ENCODE measurements at regions not wholly inside any gene's neighbourhood (a gene's known extent, or its start where the extent isn't known, plus 50 kb on each side); places are given as distances from the start of the nearest gene placed in this dataset.

DNA sequence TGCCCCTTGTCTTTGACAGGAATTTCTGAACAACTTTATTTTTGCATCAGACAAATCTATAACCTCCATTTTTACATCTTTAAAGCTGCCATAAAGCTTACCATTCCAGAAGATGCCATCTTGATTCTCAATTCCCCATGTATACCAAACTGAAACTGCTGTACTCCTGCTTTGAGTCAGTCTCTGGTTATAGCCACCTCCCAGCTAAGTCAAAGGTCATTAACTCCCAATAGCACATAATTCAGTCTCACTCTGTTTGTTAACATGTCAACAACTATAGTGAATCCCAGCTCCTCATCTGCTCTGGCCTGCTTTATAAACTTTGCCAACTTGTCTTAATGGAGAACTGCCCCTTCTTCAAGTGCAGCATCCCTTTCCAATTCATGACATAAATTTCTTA lies 343.6 kb downstream of the FRK start:
- no peak for DNase-seq

DNA sequence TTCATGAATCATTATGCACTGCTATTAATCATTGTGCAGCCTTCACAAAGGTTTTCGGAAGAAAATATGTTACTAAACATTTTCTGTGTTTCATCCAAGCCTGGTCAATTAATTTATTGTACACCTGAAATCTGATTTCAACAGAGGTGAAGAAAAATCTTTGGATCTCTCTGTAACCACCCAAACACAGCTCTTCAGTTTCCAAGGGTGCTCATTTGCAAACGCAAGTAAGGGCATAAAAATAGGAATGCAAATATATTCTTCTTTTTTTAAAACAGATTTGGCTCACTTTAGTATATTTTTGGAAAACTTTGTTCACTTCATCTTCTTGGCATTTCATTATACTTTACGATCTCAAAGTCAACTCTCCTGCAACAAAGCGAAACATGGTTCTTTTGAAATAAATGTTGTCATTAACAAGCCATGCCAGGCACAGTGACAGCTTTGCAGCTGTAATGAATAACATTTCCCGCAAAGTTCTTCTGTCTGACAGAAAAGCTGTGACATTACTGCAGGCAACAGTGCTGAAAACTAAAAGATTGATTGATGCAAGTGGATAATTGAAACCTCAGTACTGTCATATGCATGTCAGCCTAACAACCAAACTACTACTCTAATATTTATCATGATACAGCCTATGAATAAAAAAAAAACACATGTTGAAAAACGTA lies 348.3 kb downstream of the FRK start:
- DNase-seq = no peak

DNA sequence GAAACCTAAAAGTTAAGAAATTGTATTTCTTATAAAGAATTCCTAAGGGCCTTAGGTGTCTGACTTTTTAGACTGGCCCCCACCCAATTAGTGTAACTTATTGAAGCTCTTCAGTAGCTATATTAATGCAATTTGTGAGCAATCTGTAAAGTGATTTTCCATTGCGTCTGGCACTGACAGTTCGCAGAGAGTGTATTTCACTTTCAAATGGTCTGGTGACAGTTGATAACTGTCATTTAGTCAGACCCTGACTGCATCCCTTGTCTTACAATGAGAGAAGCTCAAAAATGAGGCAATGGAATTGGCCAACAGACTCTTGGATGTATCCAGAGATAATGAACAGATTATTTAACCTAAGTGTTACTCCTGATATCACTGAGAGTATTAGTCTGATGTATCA lies 351.8 kb downstream of the FRK start:
- no peak for DNase-seq

DNA sequence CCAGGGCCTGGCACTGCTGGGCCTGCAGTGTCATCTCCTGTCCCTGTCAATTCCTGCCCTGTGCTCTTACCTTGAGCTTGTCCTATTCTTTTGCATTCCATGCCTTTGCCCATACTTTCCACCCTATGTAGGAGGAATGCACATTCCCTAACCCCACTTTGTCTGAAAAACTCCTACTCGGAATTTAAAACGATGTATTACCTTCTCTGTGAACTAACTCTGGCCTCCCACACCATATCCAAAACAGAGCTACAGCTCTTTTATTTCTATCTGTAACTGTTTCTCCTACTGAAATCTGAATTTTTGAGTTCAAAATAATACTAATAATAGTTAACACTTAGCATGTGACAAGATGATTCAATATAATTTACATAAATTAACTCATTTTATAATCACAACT lies 353.7 kb downstream of the FRK start:
- DNase-seq = no peak

DNA sequence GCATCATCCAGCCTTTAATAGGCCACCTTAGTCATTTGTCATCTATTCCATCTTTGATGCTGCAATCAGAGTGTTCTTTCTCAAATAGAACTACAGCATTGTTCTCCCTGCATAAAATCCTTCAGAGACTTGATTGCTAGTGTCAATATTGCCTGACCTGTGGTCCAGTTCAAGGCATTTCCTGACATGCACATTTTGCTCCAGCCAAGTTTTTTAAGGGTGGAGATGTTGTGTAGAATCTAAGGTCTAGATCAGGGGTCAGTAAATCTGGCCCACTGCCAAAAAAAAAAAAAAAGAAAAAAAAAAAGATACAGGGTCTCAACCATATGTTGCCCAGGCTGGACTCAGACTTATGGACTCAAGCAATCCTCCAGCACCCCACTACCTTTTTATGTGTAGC lies 354.4 kb downstream of the FRK start:
- DNase-seq = no peak

DNA sequence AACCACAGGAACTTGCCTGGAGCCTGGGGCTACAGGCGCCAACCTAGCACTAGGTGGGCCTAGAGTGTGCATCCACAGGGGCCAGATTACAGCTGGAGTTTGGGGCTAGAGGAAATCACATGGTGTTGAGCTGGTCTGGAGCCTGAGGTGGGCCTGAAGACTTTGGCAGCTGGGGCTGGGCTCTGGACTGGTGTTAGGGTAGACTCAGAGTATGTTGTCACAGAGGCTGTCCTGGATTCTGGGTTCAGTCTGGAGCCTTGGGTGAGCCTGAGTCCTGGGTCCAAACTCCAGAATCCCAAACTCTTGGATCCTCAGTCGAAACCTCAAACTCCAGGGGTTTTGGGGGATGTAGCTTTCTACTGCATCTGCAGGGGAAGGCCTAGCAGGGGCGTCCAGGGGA lies 356.7 kb downstream of the FRK start:
- DNase-seq = no peak

DNA sequence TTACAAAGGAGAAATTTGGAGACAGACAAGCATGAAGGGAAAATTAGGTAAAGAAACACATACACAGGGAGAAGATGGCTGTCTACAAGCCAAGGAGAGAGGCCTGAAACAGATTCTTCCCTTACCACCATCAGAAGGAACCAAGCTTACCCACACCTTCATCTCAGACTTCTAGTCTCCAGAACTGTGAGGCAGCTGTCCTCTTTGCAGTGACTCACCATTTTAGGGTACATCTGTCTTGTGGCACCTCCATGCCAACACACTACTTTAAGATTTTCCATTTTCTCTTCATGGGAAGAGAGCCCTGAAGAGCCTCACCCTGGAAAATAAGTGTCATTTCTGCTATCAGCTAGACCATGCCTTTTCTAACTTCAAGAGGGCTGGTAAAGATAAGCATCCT lies 369.3 kb downstream of the FRK start:
- no peak for DNase-seq

DNA sequence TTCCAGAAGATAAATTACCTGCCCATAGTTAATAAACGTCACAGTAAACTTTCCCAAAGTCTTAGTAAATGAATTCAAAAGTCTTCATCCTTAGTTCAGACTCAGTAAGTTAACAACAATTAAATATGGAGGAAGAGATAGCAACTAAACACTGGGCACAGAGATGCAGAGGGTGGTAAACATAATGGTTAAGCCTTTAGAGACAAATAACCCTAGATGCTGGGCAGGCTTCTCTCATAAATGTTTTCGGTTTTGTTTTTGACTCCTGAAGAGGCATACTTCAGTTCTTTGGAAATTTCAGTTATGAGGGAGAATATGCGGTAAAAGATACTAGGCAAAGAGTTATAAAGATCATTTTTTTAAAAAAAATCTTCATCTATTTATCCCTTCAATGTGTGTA lies 369.8 kb downstream of the FRK start:
- DNase-seq = no peak

DNA sequence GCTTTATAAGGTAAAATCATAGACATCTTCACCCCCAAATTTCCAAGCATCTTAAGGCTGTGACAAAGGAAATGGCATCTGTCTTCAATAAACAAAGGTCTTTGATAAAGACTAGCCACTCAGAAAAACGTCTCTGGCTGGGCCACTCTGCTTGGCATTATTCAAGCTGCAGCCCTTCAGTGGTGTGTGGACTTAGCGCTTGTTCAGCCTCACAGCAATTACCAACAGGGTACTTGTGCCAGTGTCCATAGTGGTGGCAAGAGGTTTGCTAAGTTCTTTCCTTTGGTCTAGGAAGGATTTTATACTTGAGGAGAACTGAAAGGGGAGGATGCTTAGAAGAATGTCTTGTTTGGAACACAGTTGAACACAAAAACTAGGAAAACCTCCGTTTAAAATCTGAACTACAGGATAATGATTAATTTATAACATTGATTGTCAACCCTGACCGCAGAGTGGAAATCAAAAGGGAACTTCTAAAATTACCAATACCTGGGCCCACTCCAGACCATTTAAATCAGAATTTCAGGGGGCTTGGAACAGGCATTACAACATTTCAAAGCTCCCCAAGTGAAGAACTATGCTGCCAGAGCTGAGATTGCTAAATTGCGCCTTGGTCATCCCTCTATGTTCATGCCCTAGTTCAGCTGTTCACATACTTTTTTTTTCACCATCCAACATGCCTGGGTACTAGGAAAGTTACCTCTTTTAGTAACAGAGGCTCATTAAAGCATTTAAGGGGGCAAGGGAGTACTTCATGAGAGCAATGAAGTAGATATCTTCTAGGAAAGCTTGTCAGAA lies 378.5 kb downstream of the FRK start:
- DNase-seq = no peak

DNA sequence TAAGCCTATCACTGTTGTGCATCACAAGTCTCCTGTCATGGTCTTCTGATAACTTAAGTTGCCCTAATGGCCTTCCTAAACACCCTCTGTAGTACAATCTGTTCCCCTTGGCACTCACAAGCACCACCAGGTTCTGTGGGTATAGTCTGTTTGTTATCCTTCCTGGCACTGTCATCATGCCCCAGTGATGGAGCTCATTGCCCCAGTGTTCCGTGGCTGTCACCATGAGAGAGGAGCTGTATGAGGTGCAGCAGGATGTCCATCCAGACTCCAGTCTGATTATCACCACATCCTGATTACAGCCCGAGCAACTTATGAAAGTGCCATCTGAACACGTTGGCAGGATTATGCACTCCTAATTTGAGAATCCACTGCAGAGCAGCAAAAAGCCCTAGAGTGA lies 380.1 kb downstream of the FRK start:
- peak in 1 of 2 experiments; percentile 3 for DNase-seq

DNA sequence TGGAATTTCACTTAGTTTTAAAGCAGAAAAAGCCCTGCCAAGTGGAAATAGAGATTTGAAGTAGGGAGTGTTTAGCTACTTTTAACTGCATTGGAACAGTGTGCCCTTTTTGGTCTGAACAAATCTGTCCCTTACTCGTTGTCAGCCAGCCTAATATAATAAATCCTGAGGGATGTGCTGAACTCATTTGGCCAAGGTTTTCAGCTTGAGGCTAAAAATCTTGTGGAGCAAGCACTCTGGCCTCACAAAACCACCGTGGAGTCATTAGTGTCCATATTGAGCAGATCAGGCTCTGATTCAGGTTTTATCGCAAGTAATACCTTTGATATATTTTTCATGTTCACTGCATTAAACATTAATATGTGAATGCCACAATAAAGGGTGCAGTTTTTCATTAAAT lies 383.5 kb downstream of the FRK start:
- no peak for DNase-seq

DNA sequence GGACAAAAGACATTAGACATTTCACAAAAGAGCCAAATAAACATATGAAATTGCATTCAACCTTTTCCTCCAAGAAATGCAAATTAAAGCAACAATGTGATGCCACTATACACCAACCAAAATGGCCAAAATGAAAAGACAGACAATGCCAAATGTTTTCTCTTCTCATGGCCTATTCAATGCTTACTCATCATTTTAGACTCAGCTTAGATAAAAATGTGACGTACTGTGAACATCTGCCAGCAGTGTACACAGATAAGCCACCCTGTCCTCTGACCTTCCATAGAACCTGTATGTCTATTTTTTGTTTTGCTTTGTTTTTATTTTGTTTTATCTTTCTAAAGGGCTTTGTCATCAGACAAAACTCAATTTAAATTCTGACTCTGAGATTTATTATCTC lies 385.2 kb downstream of the FRK start:
- no peak for DNase-seq

DNA sequence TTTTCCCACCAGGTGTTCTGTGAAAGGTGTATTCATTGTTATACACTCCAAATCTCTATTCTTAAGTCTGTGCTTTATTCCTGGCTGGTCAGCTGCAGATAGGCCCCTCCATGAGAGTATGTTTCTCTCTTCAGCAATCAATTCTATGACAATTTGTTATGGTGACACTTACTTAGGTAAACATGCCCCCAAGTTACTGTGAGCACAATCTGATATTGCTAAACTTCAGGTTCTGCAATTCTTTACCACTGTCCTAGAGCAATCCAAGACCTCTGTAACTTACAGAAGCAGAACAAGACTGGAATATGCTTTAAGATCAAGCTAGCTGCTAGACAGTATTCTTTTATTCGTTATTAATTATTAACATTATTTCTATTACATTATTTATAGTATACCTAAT lies 391.9 kb downstream of the FRK start:
- no peak for DNase-seq

DNA sequence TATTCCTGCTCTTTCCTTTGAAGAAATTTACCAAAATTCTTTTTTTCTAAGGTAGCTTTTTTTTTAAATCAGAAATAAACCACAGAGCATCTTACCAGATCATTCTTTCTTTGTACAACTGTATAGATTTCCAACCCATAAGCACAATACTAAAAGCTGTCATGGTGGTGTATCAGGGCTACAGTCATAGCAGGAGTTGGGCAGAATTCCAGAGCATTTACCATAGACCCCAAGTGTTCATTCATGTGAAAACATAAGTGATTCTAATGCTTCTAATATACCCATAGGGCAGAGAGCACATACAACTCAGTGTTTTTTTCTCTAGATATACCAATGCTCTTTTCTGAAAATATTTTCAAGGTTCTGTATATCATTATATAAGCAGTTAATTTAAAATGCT lies 392.5 kb downstream of the FRK start:
- DNase-seq = peak in 1 of 2 experiments; percentile 14

DNA sequence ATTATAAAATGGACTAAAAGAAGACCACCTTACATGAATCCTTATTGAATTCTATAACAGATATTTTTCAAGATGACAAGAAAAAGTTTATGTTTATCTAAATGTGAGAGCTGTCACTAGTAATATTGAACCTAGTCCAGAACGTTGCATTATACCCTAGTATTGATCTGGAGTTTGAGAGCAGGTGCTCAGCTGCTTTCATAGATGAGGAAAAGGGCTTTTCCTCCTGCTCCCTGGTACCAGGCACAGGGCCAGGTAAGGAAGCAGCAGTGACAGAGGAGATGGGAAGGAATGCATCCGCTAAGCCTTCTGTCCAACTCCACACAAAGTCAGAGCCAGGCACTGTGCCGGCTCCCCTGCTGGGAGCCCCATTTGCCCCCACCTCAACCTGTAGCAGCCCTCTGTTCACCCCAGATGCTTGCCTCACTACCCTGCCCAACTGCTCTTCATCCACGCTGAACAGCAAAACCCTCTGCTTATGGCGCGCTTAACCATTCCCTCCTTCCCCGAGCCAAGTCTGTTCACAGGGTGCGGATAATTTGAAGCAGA lies 393.1 kb downstream of the FRK start:
- DNase-seq = peak; percentile 88 to 91

DNA sequence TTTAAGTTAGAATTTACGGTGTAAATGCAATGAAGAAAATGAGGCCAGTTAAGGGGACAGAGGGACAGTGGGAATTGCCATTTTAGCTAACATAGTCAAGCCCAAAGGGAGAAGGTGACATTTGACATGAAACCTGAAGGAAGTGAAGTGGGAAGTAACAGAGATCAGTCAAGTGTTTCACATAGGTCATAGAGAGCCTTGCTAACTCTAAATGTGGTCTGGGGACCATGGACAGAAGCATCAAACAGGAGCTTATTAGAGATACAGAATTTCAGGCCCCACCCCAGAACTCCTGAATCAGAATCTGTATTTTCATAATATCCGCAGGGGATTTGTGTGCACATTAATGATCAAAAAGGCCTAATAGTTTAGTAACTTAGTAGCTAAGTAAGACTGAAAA lies 393.7 kb downstream of the FRK start:
- DNase-seq = no peak

DNA sequence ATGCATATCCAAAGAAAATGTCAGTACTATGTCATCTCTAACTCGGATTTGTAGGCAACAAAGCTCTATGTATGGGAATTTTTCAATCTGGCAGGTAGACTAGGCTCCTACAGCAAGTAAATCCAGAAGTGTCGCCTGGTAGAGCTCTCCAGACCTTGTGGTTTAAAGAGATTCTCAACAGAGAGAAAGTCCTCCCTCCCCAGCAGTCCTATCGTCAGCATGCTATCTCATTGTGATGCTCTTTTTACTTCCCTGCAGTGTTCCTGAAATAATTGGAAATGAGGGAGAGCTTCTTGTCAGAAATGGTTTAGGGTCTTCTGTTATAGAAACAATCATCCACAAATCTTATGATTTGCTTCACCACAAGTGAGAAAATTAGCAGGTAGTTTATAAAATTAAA lies 395.4 kb downstream of the FRK start:
- no peak for DNase-seq

DNA sequence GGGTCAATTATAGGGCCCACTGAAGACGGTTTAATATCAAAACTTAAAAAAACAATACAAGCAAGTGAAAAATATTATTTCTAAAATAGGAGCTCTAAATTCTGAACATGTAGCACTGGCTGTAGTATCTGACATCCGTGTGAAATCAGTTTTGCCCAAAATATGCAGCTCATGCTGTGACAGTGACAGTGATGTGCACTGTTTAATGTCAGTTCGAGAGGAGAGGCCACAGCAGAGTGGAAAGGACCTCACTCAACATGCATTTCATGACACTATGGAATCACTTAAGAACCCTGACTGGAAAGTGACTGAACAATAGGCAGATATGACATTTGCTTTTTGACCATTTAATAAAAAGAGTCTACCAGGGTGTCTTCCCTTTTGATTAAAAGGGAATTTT lies 397.0 kb downstream of the FRK start:
- DNase-seq = no peak

DNA sequence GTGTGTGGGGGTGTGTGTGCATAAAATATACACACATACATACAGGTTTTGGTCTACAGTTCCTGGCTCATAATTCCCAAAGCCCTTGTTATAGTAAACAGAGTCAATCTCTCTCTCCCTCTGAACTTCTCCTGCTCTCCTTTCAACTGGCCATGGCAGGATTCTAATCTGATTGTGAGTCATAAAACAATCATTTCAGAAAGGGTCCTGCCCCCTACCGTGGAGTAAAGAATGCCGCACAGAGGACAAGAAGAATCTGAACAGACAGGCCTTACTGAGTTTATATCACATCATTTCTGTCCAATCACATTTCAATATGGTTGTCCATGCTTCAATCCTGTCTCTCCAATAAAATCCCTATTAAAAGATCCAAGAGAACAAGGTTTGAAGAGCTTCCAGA lies 416.9 kb downstream of the FRK start:
- DNase-seq = no peak

DNA sequence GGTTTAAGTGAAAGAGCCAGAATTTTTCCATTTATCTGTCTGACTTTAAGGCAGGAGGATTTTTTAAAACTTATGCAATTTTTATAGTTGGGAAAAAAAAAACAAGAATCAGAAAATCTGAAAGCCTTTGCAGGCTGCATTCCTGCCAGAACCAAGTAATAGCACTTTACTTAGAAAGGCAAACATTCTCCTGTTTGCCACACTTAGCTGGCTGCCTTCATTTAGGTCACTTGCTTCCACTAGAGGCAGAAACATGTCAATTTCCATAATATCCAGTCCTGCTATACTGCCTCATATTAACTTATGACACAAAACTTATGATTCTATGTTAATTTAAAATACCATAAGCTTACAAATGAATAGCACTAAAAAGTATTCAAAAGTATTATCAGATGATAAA lies 425.8 kb downstream of the FRK start:
- DNase-seq = no peak

DNA sequence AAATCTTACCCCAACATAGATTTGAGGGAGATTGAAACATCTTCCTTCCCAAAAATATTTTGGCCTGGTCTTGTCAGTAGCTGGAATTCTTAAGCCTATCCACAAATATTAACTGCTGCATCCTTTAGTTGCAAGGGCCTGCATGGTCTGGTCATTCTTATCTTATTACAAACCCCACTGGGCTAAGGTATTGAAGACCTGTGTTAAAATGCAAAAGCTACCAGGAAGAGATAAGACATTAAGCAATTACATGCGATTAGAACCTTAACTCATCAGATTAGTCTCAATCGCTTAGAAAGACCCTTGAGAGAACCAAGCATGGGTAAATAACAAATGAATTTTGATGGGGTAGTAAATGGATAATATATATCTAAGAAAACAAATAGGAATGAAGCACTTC lies 426.6 kb downstream of the FRK start:
- no peak for DNase-seq

DNA sequence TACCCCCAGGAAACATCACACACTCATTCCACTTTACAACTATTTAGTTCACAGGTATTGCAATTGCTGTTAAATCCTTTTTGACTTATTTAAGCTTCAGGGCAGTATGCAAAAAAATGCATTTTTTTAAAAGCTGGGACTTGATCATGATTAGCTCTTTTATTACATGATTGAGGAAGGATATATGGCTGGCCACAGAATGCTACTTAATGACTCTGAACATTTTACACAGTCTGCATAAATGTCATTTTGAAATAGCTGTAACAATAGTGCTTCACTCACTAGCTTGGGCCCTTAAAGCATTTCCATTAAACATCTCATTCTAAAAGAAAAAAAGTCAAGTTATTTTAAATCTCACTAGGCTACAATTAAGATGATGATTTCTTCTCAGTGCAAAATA lies 429.7 kb downstream of the FRK start:
- DNase-seq = no peak

DNA sequence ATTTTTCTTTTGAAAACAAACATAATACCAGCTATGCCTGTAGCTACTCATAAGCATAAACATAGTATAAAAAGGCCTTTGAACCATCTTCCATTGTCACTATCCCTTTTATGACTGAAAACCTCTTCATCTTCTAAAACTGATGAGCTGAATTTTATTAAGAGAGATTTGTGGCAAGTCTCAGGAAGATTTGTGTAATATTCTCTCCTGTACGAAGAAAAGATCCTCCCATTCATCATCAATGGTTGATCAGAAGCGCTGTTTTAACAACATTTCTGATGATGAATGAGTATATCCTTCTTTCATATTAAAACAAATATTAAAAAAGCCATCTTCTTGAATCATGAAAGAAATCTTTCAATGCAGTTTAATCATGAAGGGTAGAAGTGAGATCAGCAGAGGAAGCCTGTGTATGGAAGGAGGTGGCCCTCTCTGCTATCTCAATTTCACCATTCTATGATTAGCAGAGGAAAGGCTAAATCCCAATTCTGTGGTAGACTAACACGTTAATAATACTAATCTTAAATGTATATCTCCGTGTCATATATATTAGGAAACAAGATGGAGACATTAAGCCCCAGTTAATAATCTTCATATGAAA lies 430.2 kb downstream of the FRK start:
- no peak for DNase-seq

DNA sequence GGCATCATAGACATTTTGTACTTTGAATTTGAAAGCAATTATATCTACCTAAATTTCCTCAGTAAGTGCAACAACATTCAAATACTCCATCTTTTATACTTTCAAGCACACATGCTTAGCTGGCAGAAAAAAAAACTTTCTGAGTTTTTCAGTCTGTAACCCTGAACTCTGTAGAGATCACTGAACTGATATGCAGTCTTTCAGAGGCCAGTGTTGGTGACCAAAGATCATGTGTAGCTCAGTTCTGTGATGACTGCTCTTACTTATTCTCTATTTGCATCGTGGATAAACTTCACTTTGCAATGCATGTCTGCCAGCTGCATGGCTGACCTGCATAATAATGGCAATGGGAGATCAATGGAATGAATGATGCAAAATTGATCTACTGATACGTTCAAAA lies 431.3 kb downstream of the FRK start:
- no peak for DNase-seq
